Tibial artery (tissue), 4 donors: ENCODE measurements at regions not wholly inside any gene's neighbourhood (a gene's known extent, or its start where the extent isn't known, plus 50 kb on each side); places are given as distances from the start of the nearest gene placed in this dataset.
"Not testable (repeated sequence)": the region's sequence is repeated elsewhere in the genome, so short reads cannot be mapped to it uniquely, and the experiment has no call there.

Source experiments
- DNase-seq, 2 donors: peaks; one replicate each; pipeline ENCODE4 v3.0.0-alpha.2; 2019
- H3K27ac ChIP-seq, 2 donors: fragments of 200-600 bp; sonication (generic) in 1 of 2; 1 replicate in 1 of 2; 2 replicates in 1 of 2; pipeline ENCODE4 v1.5.1; 2018 to 2019; ENCODE audit warnings: mild to moderate bottlenecking in 1 of 2
- H3K27me3 ChIP-seq, 2 donors: fragments of 200-600 bp; sonication (generic) in 1 of 2; one replicate each; pipeline versions ENCODE4 v1.5.1 to v1.6.0; 2016 to 2019
- H3K36me3 ChIP-seq, 3 donors: fragments of 200-600 bp; sonication (generic) in 2 of 3; one replicate each; pipeline ENCODE4 v1.5.1; 2016 to 2019; ENCODE audit warnings: mild to moderate bottlenecking in 2 of 3
- H3K4me1 ChIP-seq, 4 donors: fragments of 200-600 bp; sonication (generic) in 2 of 4; 1 replicate in 3 of 4; 2 replicates in 1 of 4; pipeline ENCODE4 v1.5.1; 2016 to 2019
- H3K4me3 ChIP-seq, 2 donors: fragments of 200-600 bp; sonication (generic) in 1 of 2; 1 replicate in 1 of 2; 2 replicates in 1 of 2; pipeline ENCODE4 v1.5.1; 2018 to 2019; ENCODE audit warnings: mild to moderate bottlenecking in 2 of 2
- H3K9me3 ChIP-seq, 3 donors: fragments of 200-600 bp; sonication (generic) in 1 of 3; one replicate each; pipeline ENCODE4 v1.5.1; 2016 to 2019
- CTCF ChIP-seq, 2 experiments: fragments of 200-600 bp in 1 of 2; fragments of 450-650 bp in 1 of 2; IDR thresholded peaks; one replicate each; pipeline ENCODE4 v1.5.1; 2017 to 2019; ENCODE audit warnings: antibody characterized with exemption in 2 of 2, mild to moderate bottlenecking in 1 of 2, moderate library complexity in 1 of 2
- intact Hi-C: fragments of 100-400 bp; cut with DNase I; formaldehyde crosslinking; loops from one replicate; pipeline ENCODE4 v1.15.0; 2023; ENCODE audit warnings: low total_unique reads

GRCh38 chr7:56697058-56697457, 435.2 kb downstream of the ZNF479 start:
- H3K27ac ChIP-seq, result not testable (repeated sequence)

GRCh38 chr7:56686276-56686859, 445.9 kb downstream of the ZNF479 start:
- no peak overlapping the region for H3K4me3 ChIP-seq
- H3K4me1 ChIP-seq, result no peaks in the 10 kb centered on the region
- peaks cover 0 to 36% (median 30%) of the 10 kb centered on the region in 3 donors for H3K9me3 ChIP-seq
- intact Hi-C loops, result no loop called here
- DNase-seq, result no peak
- H3K36me3 ChIP-seq, result no peaks in the 10 kb centered on the region
- TF ChIP-seq CTCF (IDR thresholded peaks at IDR 0.05), result no peak
- H3K27me3 ChIP-seq, result no peaks in the 10 kb centered on the region
- H3K27ac ChIP-seq, result no peak overlapping the region

More at GRCh38 chr7:56697058-56697457, 435.2 kb downstream of the ZNF479 start:
- H3K4me1 ChIP-seq, H3K36me3 ChIP-seq, H3K27me3 ChIP-seq, DNase-seq, H3K9me3 ChIP-seq, H3K4me3 ChIP-seq, intact Hi-C loops: not testable (repeated sequence)

GRCh38 chr7:56639173-56639746, 493.0 kb downstream of the ZNF479 start:
- Histone ChIP-seq H3K4me3 (no peak overlapping the region), H3K4me1 (no peaks in the 10 kb centered on the region), H3K9me3 (peaks cover 0 to 67% (median 45%) of the 10 kb centered on the region in 3 donors), H3K27me3 (no peaks in the 10 kb centered on the region), H3K27ac (no peak overlapping the region), H3K36me3 (no peaks in the 10 kb centered on the region)
- DNase-seq, result no peak
- intact Hi-C loops, result no loop called here
- no peak for TF ChIP-seq CTCF (IDR thresholded peaks at IDR 0.05)

GRCh38 chr7:56609852-56610355, 493.7 kb upstream of the NUPR2 start:
- H3K9me3 ChIP-seq, result peaks cover 0 to 6% (median 0%) of the 10 kb centered on the region in 3 donors
- intact Hi-C loops, result no loop called here

GRCh38 chr7:56605146-56605545, 488.9 kb upstream of the NUPR2 start:
- H3K36me3 ChIP-seq, result no peaks in the 10 kb centered on the region
- H3K27me3 ChIP-seq, result no peaks in the 10 kb centered on the region
- intact Hi-C loops, result no loop called here
- H3K4me3 ChIP-seq, result no peak overlapping the region
- no peak overlapping the region for H3K27ac ChIP-seq
- no peaks in the 10 kb centered on the region for H3K4me1 ChIP-seq
- TF ChIP-seq CTCF (IDR thresholded peaks at IDR 0.05), result no peak
- H3K9me3 ChIP-seq, result peaks cover 0 to 6% (median 0%) of the 10 kb centered on the region in 3 donors
- DNase-seq, result no peak

More at GRCh38 chr7:56609852-56610355, 493.7 kb upstream of the NUPR2 start:
- Histone ChIP-seq H3K36me3 (no peaks in the 10 kb centered on the region), H3K4me1 (no peaks in the 10 kb centered on the region), H3K27me3 (no peaks in the 10 kb centered on the region), H3K27ac (no peak overlapping the region), H3K4me3 (no peak overlapping the region)
- no peak for DNase-seq
- TF ChIP-seq CTCF (IDR thresholded peaks at IDR 0.05), result no peak

- DNase-seq, result no peak
- H3K27ac ChIP-seq, result no peak overlapping the region
- no peak overlapping the region for H3K4me3 ChIP-seq
- no peaks in the 10 kb centered on the region for H3K27me3 ChIP-seq
- H3K9me3 ChIP-seq, result no peaks in the 10 kb centered on the region
- H3K36me3 ChIP-seq, result no peaks in the 10 kb centered on the region
- H3K4me1 ChIP-seq, result no peaks in the 10 kb centered on the region
- TF ChIP-seq CTCF (IDR thresholded peaks at IDR 0.05), result no peak
- intact Hi-C loops, result no loop called here
Observed at GRCh38 chr7:56578612-56579011, 462.4 kb upstream of the NUPR2 start.
